GM12892 (cell line): ENCODE measurements at regions not wholly inside any gene's neighbourhood (a gene's known extent, or its start where the extent isn't known, plus 50 kb on each side); places are given as distances from the start of the nearest gene placed in this dataset.
"Not testable (repeated sequence)": the region's sequence is repeated elsewhere in the genome, so short reads cannot be mapped to it uniquely, and the experiment has no call there.

Experiments used
- DNase-seq: peaks from one replicate; pipeline ENCODE4 v3.0.0; 2011; ENCODE audit not compliant: insufficient read length
- FAIRE-seq: peaks from 2 replicates; lab custom pipeline; 2011; peaks lifted over from hg19 to GRCh38; lab: Jason Lieb, UNC
- POLR2A ChIP-seq: IDR thresholded peaks from 2 replicates; pipeline ENCODE4 v1.6.1; 2011; ENCODE audit warnings: low read depth, low read length, control low read depth
- POLR2AphosphoS5 ChIP-seq: IDR thresholded peaks from 2 replicates; pipeline ENCODE4 v1.6.1; 2011; ENCODE audit warnings: low read depth, low read length, control low read depth
- TAF1 ChIP-seq: IDR thresholded peaks from 2 replicates; pipeline ENCODE4 v1.6.1; 2011; ENCODE audit warnings: low read depth, mild to moderate bottlenecking, control low read depth, low read length, borderline replicate concordance

DNA sequence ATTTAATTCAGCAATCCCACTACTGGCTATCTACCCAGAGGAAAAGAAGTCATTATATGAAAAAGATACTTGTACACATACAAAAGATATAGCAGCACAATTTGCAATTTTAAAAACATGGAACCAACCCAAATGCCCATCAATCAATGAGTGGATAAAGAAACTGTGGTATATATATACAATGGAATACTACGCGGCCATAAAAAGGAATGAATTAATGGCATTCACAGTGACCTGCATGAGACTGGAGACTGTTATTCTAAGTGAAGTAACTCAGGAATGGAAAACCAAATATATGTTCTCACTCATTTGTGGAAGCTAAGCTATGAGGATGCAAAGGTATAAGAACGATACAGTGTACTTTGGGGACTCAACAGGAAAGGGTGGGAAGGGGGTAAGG, 102.8 kb upstream of the KCNMA1 start:
- DNase-seq = not testable (repeated sequence)

DNA sequence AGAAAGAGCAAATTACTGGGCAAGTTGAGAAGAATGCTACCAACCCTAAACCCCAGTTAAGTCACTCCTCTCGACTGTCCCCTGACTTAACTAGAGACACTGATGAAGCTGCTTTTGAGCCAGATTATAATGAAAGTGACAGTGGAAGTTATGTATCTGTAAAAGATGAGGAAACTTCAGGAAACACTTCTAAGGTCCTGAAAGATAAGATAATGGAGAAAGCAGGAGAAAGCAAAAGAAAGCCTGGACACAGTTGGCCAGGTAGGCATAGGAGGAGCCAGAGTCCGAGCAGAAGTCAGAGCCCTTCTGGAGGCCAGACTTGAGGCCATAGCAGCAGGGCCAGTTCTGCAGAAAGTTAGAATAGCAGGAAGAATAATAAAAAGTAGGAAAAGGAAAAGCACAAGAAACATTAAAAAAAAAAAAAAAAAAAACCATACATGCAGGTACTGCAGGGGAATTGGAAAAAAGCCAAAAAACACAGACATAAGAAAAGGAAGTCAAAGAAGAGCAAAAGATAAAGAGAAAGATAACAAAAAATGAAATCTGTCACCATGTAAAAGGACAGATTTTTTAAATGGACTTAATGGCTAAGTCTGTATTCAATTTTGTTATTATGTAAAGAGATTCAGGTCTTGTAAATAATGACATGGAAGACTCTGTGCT, 101.0 kb upstream of the KCNMA1 start:
- TF ChIP-seq TAF1 (no peak), POLR2AphosphoS5 (no peak), POLR2A (no peak)
- FAIRE-seq = no peak
- no peak for DNase-seq

More for the DNA sequence above, 102.8 kb upstream of the KCNMA1 start:
- not testable (repeated sequence) for FAIRE-seq

DNA sequence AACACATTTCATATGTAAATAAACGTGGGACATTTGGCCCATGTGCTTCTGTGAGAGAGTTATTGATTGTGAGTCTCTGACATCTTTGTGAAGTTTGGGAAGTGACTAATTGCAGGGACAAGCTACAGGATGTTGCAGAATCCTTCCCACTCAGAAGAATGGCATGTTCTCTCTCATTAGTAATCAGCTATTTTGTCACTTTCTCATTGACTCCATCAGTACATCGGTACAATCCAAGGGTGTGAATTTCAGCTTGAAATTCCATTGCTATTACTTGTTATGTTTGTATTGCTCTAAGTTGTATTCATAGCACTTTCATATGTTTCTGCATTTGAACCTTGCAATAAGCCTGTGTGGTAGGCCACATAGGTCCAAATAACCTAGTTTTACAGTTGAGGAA, 100.0 kb upstream of the KCNMA1 start:
- no peak for FAIRE-seq
- no peak for DNase-seq
- TF ChIP-seq TAF1 (no peak), POLR2AphosphoS5 (no peak), POLR2A (no peak)

DNA sequence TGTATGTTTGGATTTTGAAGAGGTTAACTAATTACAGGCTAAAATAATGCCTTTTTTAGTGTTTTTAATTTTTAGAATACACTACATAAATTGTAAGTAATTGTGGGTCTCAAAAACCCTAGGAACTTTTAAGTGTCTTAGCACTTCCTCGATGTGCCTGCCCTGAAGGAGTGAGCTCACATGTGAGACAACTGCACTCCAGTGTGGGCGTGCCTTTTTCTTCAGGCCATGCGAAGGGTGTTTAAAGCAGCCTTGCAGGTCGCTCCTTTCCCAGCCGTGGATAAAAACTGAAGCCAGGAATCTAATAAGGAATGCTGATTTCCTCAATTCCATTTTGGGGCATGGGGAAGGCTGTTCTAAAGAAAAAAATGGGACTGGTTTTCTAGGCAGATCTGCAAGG, 97.5 kb upstream of the KCNMA1 start:
- DNase-seq, FAIRE-seq: not testable (repeated sequence)

DNA sequence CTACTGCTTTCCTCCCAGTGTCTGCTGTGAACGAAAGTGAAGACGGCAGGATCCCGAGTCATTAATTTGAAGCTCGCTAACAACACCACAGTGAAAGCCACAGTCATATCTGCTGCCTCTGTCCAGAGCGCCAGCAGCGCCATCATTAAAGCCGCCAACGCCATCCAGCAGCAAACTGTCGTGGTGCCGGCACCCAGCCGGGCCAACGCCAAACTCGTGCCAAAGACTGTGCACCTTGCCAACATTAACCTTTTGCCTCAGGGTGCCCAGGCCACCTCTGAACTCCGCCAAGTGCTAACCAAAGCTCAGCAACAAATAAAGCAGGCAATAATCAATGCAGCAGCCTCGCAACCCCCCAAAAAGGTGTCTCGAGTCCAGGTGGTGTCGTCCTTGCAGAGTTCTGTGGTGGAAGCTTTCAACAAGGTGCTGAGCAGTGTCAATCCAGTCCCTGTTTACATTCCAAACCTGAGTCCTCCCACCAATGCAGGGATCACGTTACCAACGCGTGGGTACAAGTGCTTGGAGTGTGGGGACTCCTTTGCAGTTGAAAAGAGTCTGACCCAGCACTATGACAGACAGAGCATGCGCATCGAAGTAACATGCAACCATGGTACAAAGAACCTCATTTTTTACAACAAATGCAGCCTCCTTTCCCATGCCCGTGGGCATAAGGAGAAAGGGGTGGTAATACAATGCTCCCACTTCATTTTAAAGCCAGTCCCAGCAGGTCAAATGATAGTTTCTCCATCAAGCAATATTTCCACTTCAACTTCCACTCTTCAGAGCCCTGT, 94.8 kb upstream of the KCNMA1 start:
- DNase-seq (no peak), FAIRE-seq (no peak)
- TF ChIP-seq TAF1 (no peak), POLR2A (no peak), POLR2AphosphoS5 (no peak)

DNA sequence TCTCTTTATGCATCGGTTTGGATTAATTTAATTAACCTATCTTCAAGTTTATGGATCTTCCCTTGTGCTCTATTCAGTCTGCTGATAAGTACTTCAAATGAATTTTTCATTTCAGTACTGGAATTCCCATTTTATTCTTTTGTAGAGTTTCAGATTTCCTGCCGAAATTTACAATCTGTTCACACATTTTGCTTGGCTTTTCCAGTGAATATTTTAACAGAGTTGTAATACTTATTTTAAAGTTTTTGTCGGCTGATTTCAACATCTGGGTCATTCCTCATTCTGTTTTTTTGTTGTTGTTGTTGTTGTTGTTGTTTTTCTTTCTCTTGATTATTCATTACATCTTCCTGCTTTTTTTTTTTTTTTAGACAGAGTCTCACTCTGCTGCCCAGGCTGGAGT, 89.9 kb upstream of the KCNMA1 start:
- DNase-seq (no peak), FAIRE-seq (no peak)
- TF ChIP-seq POLR2A = no peak
- TF ChIP-seq TAF1 = no peak
- no peak for TF ChIP-seq POLR2AphosphoS5

DNA sequence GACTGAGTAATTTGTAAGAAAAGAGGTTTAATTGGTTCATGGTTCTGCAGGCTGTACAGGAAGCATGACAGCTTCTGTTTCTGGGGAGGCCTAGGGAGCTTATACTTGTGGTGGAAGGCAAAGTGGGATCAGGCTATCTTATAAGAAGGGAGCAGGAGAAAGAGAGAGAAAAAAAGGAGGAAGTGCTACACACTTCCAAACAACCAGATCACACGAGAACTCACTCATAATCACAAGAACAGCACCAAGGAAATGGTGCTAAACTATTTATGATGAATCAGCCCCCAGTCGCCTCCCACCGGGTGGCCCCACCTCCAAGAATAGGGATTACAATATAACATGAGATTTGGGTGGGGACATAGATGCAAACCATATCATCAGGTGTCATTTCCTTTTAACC, 89.1 kb upstream of the KCNMA1 start:
- FAIRE-seq (no peak), DNase-seq (no peak)
- TF ChIP-seq TAF1 (no peak), POLR2A (no peak), POLR2AphosphoS5 (no peak)

DNA sequence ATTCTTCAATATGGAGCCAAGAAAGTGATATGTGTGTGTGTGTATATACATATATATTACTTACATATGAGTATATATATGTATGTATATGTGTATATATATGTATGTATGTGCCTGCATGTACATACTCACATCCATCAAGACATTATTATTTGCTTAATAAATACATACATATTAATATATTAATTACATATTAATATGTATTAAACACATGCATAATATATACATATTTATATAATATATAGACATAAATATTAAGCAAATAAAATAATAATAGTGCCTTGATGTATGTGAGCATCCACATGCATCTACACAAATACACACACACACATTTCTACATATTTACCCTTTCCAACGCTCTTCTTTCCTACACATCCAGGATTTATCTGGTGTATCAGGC, 88.7 kb upstream of the KCNMA1 start:
- no peak for FAIRE-seq
- TF ChIP-seq POLR2AphosphoS5 (no peak), TAF1 (no peak), POLR2A (no peak)
- DNase-seq = no peak

DNA sequence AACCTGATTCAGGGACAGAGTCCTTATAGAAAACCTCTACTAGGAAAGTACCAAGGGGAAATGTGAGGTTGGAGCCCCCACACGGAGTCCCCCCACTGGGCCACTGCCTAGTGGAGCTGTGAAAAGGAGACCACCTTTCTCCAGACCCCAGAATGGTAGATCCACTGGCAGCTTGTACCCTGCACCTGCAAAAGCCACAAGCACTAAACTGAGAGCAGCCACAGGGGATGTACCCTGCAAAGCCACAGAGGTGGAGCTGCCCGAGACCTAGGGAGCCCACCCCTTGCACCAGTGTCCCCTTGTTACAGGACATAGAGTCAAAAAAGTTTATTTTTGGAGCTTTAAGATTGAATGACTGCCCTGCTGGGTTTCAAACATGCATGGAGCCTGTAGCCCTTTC, 87.2 kb upstream of the KCNMA1 start:
- TF ChIP-seq POLR2AphosphoS5 = no peak
- TF ChIP-seq TAF1 = no peak
- no peak for TF ChIP-seq POLR2A
- FAIRE-seq = no peak
- DNase-seq = no peak

DNA sequence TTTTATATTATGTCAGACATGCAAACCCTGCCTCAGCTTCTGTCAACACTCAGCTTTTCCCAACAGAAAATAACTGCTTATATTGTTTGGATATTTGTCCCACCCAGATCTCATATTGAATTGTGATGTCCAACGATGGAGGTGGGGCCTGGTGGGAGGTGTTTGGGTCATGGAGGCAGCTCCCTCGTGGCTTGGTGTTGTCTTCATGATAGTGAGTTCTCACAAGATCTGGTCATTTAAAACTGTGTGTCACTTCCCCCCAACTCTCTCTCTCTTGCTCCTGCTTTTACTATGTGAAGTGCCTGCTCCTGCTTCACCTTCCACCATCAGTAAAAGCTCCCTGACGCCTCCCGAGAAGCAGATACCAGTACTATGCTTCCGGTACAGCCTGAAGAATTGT, 85.8 kb upstream of the KCNMA1 start:
- FAIRE-seq (no peak), DNase-seq (no peak)
- no peak for TF ChIP-seq POLR2AphosphoS5
- no peak for TF ChIP-seq POLR2A
- TF ChIP-seq TAF1 = no peak

DNA sequence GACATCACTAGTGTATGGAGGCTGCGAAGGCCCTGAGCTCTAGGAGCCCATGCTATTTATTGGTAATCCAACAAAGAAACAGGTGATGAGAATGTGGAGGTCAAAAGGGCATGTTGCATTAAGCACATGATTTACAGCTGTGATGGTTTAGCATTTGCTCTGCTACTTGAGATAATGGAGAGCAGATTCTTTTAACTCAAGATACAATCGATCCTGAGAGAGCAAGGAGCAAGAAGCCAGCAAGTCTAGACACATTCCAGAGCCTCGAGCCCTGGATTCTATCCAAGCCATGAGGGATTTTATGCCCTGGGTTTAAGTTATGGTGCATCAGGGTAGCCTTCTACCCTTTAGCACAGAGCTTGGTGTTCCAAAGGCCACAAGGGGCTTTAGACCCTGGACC, 85.3 kb upstream of the KCNMA1 start:
- not testable (repeated sequence) for DNase-seq, FAIRE-seq

DNA sequence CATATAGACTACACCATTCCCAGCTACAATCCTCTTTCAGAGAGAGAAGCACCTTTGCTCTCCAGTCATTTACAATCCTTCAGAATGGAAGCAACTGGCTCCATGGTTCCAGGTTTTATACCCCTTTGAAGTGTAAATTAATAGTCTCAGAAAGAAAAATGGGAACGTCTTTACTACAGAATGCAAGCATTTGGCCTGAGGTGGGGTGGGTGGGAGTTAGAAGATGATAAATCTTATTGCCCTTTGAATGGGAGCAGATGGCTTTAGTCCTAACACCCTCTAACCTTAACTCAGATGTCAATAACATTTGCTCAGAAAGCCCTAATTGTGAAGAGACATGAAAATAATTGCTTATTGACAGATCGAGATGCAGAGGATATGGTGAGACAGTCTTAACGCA, 84.2 kb upstream of the KCNMA1 start:
- no peak for TF ChIP-seq POLR2AphosphoS5
- no peak for TF ChIP-seq POLR2A
- TF ChIP-seq TAF1 = no peak
- no peak for FAIRE-seq
- DNase-seq = no peak
